GM19043 (cell line): ENCODE measurements at regions not wholly inside any gene's neighbourhood (a gene's known extent, or its start where the extent isn't known, plus 50 kb on each side); places are given as distances from the start of the nearest gene placed in this dataset.
"Not testable (repeated sequence)": the region's sequence is repeated elsewhere in the genome, so short reads cannot be mapped to it uniquely, and the experiment has no call there.

ENCODE experiments used
- ATAC-seq: cut with Tn5 transposase; IDR thresholded peaks from one replicate; pipeline ENCODE4 v1.9.1; 2021; ENCODE audit warnings: low read depth; ENCODE audit not compliant: unreplicated experiment

GRCh38 chr5:128711216-128711615 is 173.2 kb upstream of the FBN2 start:
- ATAC-seq = no peak

- ATAC-seq = no peak
Measured at GRCh38 chr5:128714551-128714950, 176.5 kb upstream of the FBN2 start.

- ATAC-seq = no peak
Measured at GRCh38 chr5:128722551-128722950, 184.5 kb upstream of the FBN2 start.

- not testable (repeated sequence) for ATAC-seq
Measured at GRCh38 chr5:128730021-128730420, 192.0 kb upstream of the FBN2 start.

GRCh38 chr5:128735656-128736055 is 197.6 kb upstream of the FBN2 start:
- not testable (repeated sequence) for ATAC-seq

GRCh38 chr5:128736553-128736952 is 198.5 kb upstream of the FBN2 start:
- ATAC-seq = no peak

GRCh38 chr5:128749136-128749898 is 211.3 kb upstream of the FBN2 start:
- no peak for ATAC-seq

- no peak for ATAC-seq
Measured at GRCh38 chr5:128750155-128750554, 212.1 kb upstream of the FBN2 start.

GRCh38 chr5:128757196-128757959 is 207.9 kb upstream of the SLC27A6 start:
- no peak for ATAC-seq

- no peak for ATAC-seq
Measured at GRCh38 chr5:128762661-128763306, 202.5 kb upstream of the SLC27A6 start.

- ATAC-seq = no peak
Measured at GRCh38 chr5:128763321-128763720, 202.0 kb upstream of the SLC27A6 start.

GRCh38 chr5:128764601-128765310 is 200.5 kb upstream of the SLC27A6 start:
- no peak for ATAC-seq

- no peak for ATAC-seq
Measured at GRCh38 chr5:128765448-128766061, 199.7 kb upstream of the SLC27A6 start.

GRCh38 chr5:128766406-128766805 is 198.9 kb upstream of the SLC27A6 start:
- no peak for ATAC-seq

- ATAC-seq = no peak
Measured at GRCh38 chr5:128770907-128771306, 194.4 kb upstream of the SLC27A6 start.

GRCh38 chr5:128772356-128772755 is 192.9 kb upstream of the SLC27A6 start:
- ATAC-seq = no peak

GRCh38 chr5:128773378-128773777 is 191.9 kb upstream of the SLC27A6 start:
- ATAC-seq = no peak

- peak; percentile 41 for ATAC-seq
Measured at GRCh38 chr5:128774605-128775004, 190.7 kb upstream of the SLC27A6 start.

- no peak for ATAC-seq
Measured at GRCh38 chr5:128775558-128775957, 189.7 kb upstream of the SLC27A6 start.

- ATAC-seq = peak; percentile 87
Measured at GRCh38 chr5:128777052-128777451, 188.2 kb upstream of the SLC27A6 start.
